ENCODE measurements at regions not wholly inside any gene's neighbourhood (a gene's known extent, or its start where the extent isn't known, plus 50 kb on each side); places are given as distances from the start of the nearest gene placed in this dataset.

GRCh38 chr11:79807506-79807905 is 366.7 kb upstream of the TENM4 start:
- CTCF ChIA-PET, result no interaction called here
- Histone ChIP-seq H3K4me3 (ENCODE audit: low read depth, low read length) (no peak overlapping the region), H3K36me3 (ENCODE audit: control insufficient read depth, insufficient read depth, low read length) (no peaks in the 10 kb centered on the region), H3K27me3 (ENCODE audit: control insufficient read depth, insufficient read depth, low read length) (no peaks in the 10 kb centered on the region)
- DNase-seq (ENCODE audit: low read depth), result no peak
- TF ChIP-seq CTCF (IDR thresholded peaks at IDR 0.05; ENCODE audit: insufficient read depth, low read depth, low read length), result no peak
- POLR2A ChIA-PET, result no interaction called here

- CTCF ChIA-PET, result no interaction called here
- DNase-seq (ENCODE audit: low read depth), result no peak
- POLR2A ChIA-PET, result no interaction called here
- no peak for TF ChIP-seq CTCF (IDR thresholded peaks at IDR 0.05; ENCODE audit: insufficient read depth, low read depth, low read length)
- H3K4me3 ChIP-seq (ENCODE audit: low read depth, low read length), result no peak overlapping the region
- H3K36me3 ChIP-seq (ENCODE audit: control insufficient read depth, insufficient read depth, low read length), result no peaks in the 10 kb centered on the region
- H3K27me3 ChIP-seq (ENCODE audit: control insufficient read depth, insufficient read depth, low read length), result no peaks in the 10 kb centered on the region
These were observed 355.9 kb upstream of the TENM4 start for GRCh38 chr11:79796704-79797103.

GRCh38 chr11:79794484-79795393 is 353.9 kb upstream of the TENM4 start:
- POLR2A ChIA-PET, result no interaction called here
- CTCF ChIA-PET, result no interaction called here
- no peak overlapping the region for H3K4me3 ChIP-seq (ENCODE audit: low read depth, low read length)
- H3K36me3 ChIP-seq (ENCODE audit: control insufficient read depth, insufficient read depth, low read length), result no peaks in the 10 kb centered on the region
- TF ChIP-seq CTCF (IDR thresholded peaks at IDR 0.05; ENCODE audit: insufficient read depth, low read depth, low read length), result no peak
- DNase-seq (ENCODE audit: low read depth), result no peak
- no peaks in the 10 kb centered on the region for H3K27me3 ChIP-seq (ENCODE audit: control insufficient read depth, insufficient read depth, low read length)

GRCh38 chr11:79794057-79794456 is 353.2 kb upstream of the TENM4 start:
- H3K4me3 ChIP-seq (ENCODE audit: low read depth, low read length), result no peak overlapping the region
- H3K27me3 ChIP-seq (ENCODE audit: control insufficient read depth, insufficient read depth, low read length), result no peaks in the 10 kb centered on the region
- H3K36me3 ChIP-seq (ENCODE audit: control insufficient read depth, insufficient read depth, low read length), result no peaks in the 10 kb centered on the region
- DNase-seq (ENCODE audit: low read depth), result no peak
- POLR2A ChIA-PET, result no interaction called here
- TF ChIP-seq CTCF (IDR thresholded peaks at IDR 0.05; ENCODE audit: insufficient read depth, low read depth, low read length), result no peak
- CTCF ChIA-PET, result no interaction called here

GRCh38 chr11:79786961-79787360 is 346.1 kb upstream of the TENM4 start:
- no peak overlapping the region for H3K4me3 ChIP-seq (ENCODE audit: low read depth, low read length)
- no peak for TF ChIP-seq CTCF (IDR thresholded peaks at IDR 0.05; ENCODE audit: insufficient read depth, low read depth, low read length)
- POLR2A ChIA-PET, result no interaction called here
- no peaks in the 10 kb centered on the region for H3K36me3 ChIP-seq (ENCODE audit: control insufficient read depth, insufficient read depth, low read length)
- H3K27me3 ChIP-seq (ENCODE audit: control insufficient read depth, insufficient read depth, low read length), result no peaks in the 10 kb centered on the region
- CTCF ChIA-PET, result no interaction called here
- DNase-seq (ENCODE audit: low read depth), result no peak
